Ovary (tissue), 7 donors: ENCODE measurements at regions not wholly inside any gene's neighbourhood (a gene's known extent, or its start where the extent isn't known, plus 50 kb on each side); places are given as distances from the start of the nearest gene placed in this dataset.
"Not testable (repeated sequence)": the region's sequence is repeated elsewhere in the genome, so short reads cannot be mapped to it uniquely, and the experiment has no call there.

Experiments
- DNase-seq, 5 donors: peaks; one replicate each; pipeline ENCODE4 v3.0.0-alpha.2; 2019 to 2020
- H3K27ac ChIP-seq, 2 donors: fragments of 200-600 bp; one replicate each; pipeline versions ENCODE4 v1.5.1 to v1.8.0; 2019 to 2022
- H3K27me3 ChIP-seq: fragments of 200-600 bp; one replicate; pipeline ENCODE4 v1.8.0; 2022
- H3K36me3 ChIP-seq: fragments of 200-600 bp; sonication (generic); one replicate; pipeline ENCODE4 v1.5.1; 2019
- H3K4me1 ChIP-seq: one replicate; pipeline ENCODE4 v1.8.1; 2013; ENCODE audit warnings: mild to moderate bottlenecking, moderate library complexity; ENCODE audit not compliant: insufficient read depth
- H3K4me3 ChIP-seq: fragments of 200-600 bp; sonication (generic); one replicate; pipeline ENCODE4 v1.5.1; 2017
- H3K9me3 ChIP-seq, 2 donors: fragments of 200-600 bp in 1 of 2; sonication (generic) in 1 of 2; one replicate each; pipeline versions ENCODE4 v1.5.1 to v1.8.1; 2013 to 2019; ENCODE audit warnings: mild to moderate bottlenecking in 1 of 2, moderate library complexity in 1 of 2
- CTCF ChIP-seq, 3 donors: fragments of 450-650 bp in 2 of 3; fragments of 200-600 bp in 1 of 3; IDR thresholded peaks; one replicate each; pipeline versions ENCODE4 v1.5.1 to v1.8.0; 2016 to 2022; ENCODE audit warnings: antibody characterized with exemption in 3 of 3, mild to moderate bottlenecking in 1 of 3
- EP300 ChIP-seq: sonication (generic); formaldehyde crosslinking; IDR thresholded peaks from one replicate; pipeline ENCODE4 v1.6.1; 2017; ENCODE audit warnings: antibody characterized with exemption
- POLR2A ChIP-seq: fragments of 450-650 bp; IDR thresholded peaks from one replicate; pipeline ENCODE4 v1.6.1; 2017; ENCODE audit warnings: antibody characterized with exemption, mild to moderate bottlenecking, moderate library complexity
- WGBS, 3 donors: extraction: QIAGEN DNeasy Blood & Tissue Kit in 1 of 3; methylation state at CpG; one replicate each; pipeline versions ENCODE4 v1.1.5 to v1.1.7; 2013 to 2017; 5-methylcytosine and 5-hydroxymethylcytosine counted together
- intact Hi-C, 4 donors: fragments of 100-400 bp; cut with DNase I; formaldehyde crosslinking; loops; one replicate each; pipeline versions ENCODE4 v1.11.0 to v1.15.1; 2022 to 2023
- donor health status: DM: no; HTN: no; CAD: no; lungs with moderate emphysema.
- donor health status: DM: no; HTN: no; CAD: no.
- donor health status: Bipolar disorder and iron deficiency.
- donor health status: DM: no; HTN: no; CAD: no.
- donor health status: DM: yes; HTN: yes; CAD: no.

- no peak for TF ChIP-seq POLR2A
- Histone ChIP-seq H3K9me3 (no peaks in the 10 kb centered on the region), H3K27ac (no peak overlapping the region), H3K4me1 (no peaks in the 10 kb centered on the region), H3K27me3 (no peaks in the 10 kb centered on the region), H3K4me3 (no peak overlapping the region), H3K36me3 (no peaks in the 10 kb centered on the region)
- DNase-seq: no peak
- WGBS, 3 donors: 95 to 97% (median 95%) methylated on average over 5 of the region's 5 CpGs
- intact Hi-C loops: no loop called here
Observed at GRCh38 chr10:44102726-44103255, 282.1 kb downstream of the CXCL12 start.

- H3K4me3 ChIP-seq: no peak overlapping the region
- no peaks in the 10 kb centered on the region for H3K27me3 ChIP-seq
- TF ChIP-seq POLR2A (no peak), EP300 (no peak), CTCF (IDR thresholded peaks at IDR 0.05) (no peak)
- intact Hi-C loops: no loop called here
- 37 to 50% (median 38%) methylated on average over 1 of the region's 1 CpG for WGBS, 3 donors
- H3K27ac ChIP-seq: no peak overlapping the region
- no peaks in the 10 kb centered on the region for H3K4me1 ChIP-seq
- no peak for DNase-seq
- H3K36me3 ChIP-seq: no peaks in the 10 kb centered on the region
- no peaks in the 10 kb centered on the region for H3K9me3 ChIP-seq
Observed at GRCh38 chr10:44101082-44101481, 283.8 kb downstream of the CXCL12 start.

GRCh38 chr10:44099511-44099910 lies 285.4 kb downstream of the CXCL12 start:
- H3K27ac ChIP-seq: no peak overlapping the region
- intact Hi-C loops: no loop called here
- no peak for TF ChIP-seq POLR2A
- TF ChIP-seq CTCF (IDR thresholded peaks at IDR 0.05): no peak
- TF ChIP-seq EP300: no peak
- 87 to 95% (median 93%) methylated on average over 2 of the region's 2 CpGs for WGBS, 3 donors
- H3K4me1 ChIP-seq: no peaks in the 10 kb centered on the region
- DNase-seq: no peak
- H3K9me3 ChIP-seq: no peaks in the 10 kb centered on the region
- no peaks in the 10 kb centered on the region for H3K36me3 ChIP-seq
- H3K27me3 ChIP-seq: no peaks in the 10 kb centered on the region
- H3K4me3 ChIP-seq: no peak overlapping the region

- H3K27me3 ChIP-seq, DNase-seq, H3K36me3 ChIP-seq, H3K4me1 ChIP-seq, H3K9me3 ChIP-seq, H3K27ac ChIP-seq, intact Hi-C loops, H3K4me3 ChIP-seq: not testable (repeated sequence)
- 83 to 97% (median 94%) methylated on average over 4 of the region's 4 CpGs for WGBS, 3 donors
Observed at GRCh38 chr10:44096217-44096616, 288.7 kb downstream of the CXCL12 start.

- intact Hi-C loops: no loop called here
- Histone ChIP-seq H3K4me3 (no peak overlapping the region), H3K27ac (no peak overlapping the region), H3K27me3 (no peaks in the 10 kb centered on the region), H3K9me3 (no peaks in the 10 kb centered on the region), H3K36me3 (no peaks in the 10 kb centered on the region), H3K4me1 (no peaks in the 10 kb centered on the region)
- TF ChIP-seq EP300 (no peak), POLR2A (no peak), CTCF (IDR thresholded peaks at IDR 0.05) (no peak)
- 67 to 88% (median 86%) methylated on average over 1 of the region's 1 CpG for WGBS, 3 donors
- DNase-seq: no peak
Observed at GRCh38 chr10:44089671-44090070, 295.2 kb downstream of the CXCL12 start.

GRCh38 chr10:44087403-44087802 lies 297.5 kb downstream of the CXCL12 start:
- Histone ChIP-seq H3K4me1 (no peaks in the 10 kb centered on the region), H3K27me3 (no peaks in the 10 kb centered on the region), H3K9me3 (no peaks in the 10 kb centered on the region), H3K27ac (no peak overlapping the region), H3K36me3 (no peaks in the 10 kb centered on the region), H3K4me3 (no peak overlapping the region)
- DNase-seq: no peak
- intact Hi-C loops: no loop called here
- no peak for TF ChIP-seq CTCF (IDR thresholded peaks at IDR 0.05)
- no peak for TF ChIP-seq POLR2A
- no peak for TF ChIP-seq EP300
